ENCODE measurements at regions not wholly inside any gene's neighbourhood (a gene's known extent, or its start where the extent isn't known, plus 50 kb on each side); places are given as distances from the start of the nearest gene placed in this dataset.

DNA sequence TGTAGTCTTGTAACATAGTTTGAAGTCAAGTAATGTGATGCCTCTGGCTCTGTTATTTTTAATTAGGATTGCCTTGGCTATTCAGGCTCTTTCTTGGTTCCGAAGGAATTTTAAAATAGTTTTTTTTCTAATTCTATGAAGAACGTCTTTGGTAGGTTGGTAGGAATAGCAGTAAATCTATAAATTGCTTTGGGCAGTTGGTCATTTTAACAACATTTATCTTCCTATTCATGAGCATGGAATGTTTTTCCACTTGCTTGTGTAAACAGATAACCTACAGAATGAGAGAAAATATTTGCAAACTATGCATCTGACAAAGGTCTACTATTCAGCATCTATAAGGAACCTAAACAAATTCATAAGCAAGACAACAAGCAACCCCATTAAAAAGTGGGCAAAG is 173.2 kb upstream of the TRPC7 start:
- Histone ChIP-seq H3K27me3 (no peaks in the 10 kb centered on the region), H3K36me3 (no peaks in the 10 kb centered on the region), H3K4me1 (no peaks in the 10 kb centered on the region), H3K4me3 (no peak overlapping the region), H3K9me3 (no peaks in the 10 kb centered on the region), H3K27ac (no peak overlapping the region)
- no peak for TF ChIP-seq CTCF (IDR thresholded peaks at IDR 0.05)
- DNase-seq (ENCODE audit: low spot score), result no peak

DNA sequence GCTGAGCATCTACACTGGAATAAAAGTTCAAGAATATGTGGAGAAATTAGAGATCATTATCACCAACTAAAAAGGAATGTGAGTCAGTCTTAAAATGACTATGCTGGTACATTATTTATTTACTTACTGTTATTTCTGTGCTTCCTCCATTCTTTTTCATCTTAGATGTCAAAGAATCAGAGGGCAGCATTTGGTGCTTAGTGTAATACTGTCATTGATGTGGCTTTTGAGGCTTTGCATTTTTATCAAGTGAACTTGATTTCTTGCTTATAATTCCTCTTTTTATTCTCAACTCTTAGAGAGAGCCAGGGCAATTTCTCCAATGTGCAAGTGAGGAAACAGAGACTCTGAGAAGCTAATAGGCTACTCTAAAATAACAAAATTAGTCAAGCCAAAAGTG is 163.7 kb upstream of the TRPC7 start:
- no peaks in the 10 kb centered on the region for H3K4me1 ChIP-seq
- no peaks in the 10 kb centered on the region for H3K36me3 ChIP-seq
- H3K4me3 ChIP-seq, result no peak overlapping the region
- H3K27me3 ChIP-seq, result no peaks in the 10 kb centered on the region
- TF ChIP-seq CTCF (IDR thresholded peaks at IDR 0.05), result no peak
- DNase-seq (ENCODE audit: low spot score), result no peak
- H3K27ac ChIP-seq, result no peak overlapping the region
- no peaks in the 10 kb centered on the region for H3K9me3 ChIP-seq

- no peak for TF ChIP-seq CTCF (IDR thresholded peaks at IDR 0.05)
- Histone ChIP-seq H3K27ac (no peak overlapping the region), H3K9me3 (no peaks in the 10 kb centered on the region), H3K27me3 (no peaks in the 10 kb centered on the region), H3K4me3 (no peak overlapping the region), H3K36me3 (no peaks in the 10 kb centered on the region), H3K4me1 (no peaks in the 10 kb centered on the region)
- no peak for DNase-seq (ENCODE audit: low spot score)
These were observed 163.2 kb upstream of the TRPC7 start for GRCh38 chr5:136528481-136529030.

GRCh38 chr5:136527311-136527710 is 162.0 kb upstream of the TRPC7 start:
- H3K27ac ChIP-seq, result no peak overlapping the region
- no peaks in the 10 kb centered on the region for H3K36me3 ChIP-seq
- no peak overlapping the region for H3K4me3 ChIP-seq
- no peak for TF ChIP-seq CTCF (IDR thresholded peaks at IDR 0.05)
- no peaks in the 10 kb centered on the region for H3K9me3 ChIP-seq
- no peak for DNase-seq (ENCODE audit: low spot score)
- H3K27me3 ChIP-seq, result no peaks in the 10 kb centered on the region
- H3K4me1 ChIP-seq, result no peaks in the 10 kb centered on the region

GRCh38 chr5:136526791-136527190 is 161.4 kb upstream of the TRPC7 start:
- H3K27me3 ChIP-seq, result no peaks in the 10 kb centered on the region
- H3K4me3 ChIP-seq, result no peak overlapping the region
- H3K36me3 ChIP-seq, result no peaks in the 10 kb centered on the region
- no peak overlapping the region for H3K27ac ChIP-seq
- DNase-seq (ENCODE audit: low spot score), result no peak
- TF ChIP-seq CTCF (IDR thresholded peaks at IDR 0.05), result no peak
- H3K9me3 ChIP-seq, result no peaks in the 10 kb centered on the region
- no peaks in the 10 kb centered on the region for H3K4me1 ChIP-seq

DNA sequence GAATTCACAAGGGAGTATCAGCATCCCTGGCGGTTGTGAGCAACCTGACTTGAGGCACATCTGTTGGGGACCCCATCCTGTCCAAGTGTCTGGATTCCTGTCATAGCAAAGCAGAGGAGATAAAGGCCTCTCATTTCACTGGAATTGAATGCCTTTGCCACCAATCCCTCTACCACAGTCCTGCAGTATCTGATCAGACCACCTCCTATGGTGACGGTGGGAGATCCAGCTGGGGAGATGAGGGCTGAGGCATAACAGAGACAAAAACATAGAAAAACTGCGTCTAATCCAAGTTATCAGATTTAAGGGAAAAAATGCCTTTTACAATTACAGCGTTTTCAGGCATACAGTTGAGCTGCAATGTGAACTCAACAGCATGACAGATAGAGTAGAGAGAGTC is 160.7 kb upstream of the TRPC7 start:
- no peaks in the 10 kb centered on the region for H3K9me3 ChIP-seq
- TF ChIP-seq CTCF (IDR thresholded peaks at IDR 0.05), result no peak
- H3K27me3 ChIP-seq, result no peaks in the 10 kb centered on the region

More for the DNA sequence above, 160.7 kb upstream of the TRPC7 start:
- Histone ChIP-seq H3K36me3 (no peaks in the 10 kb centered on the region), H3K4me1 (no peaks in the 10 kb centered on the region), H3K4me3 (no peak overlapping the region), H3K27ac (no peak overlapping the region)
- DNase-seq (ENCODE audit: low spot score), result no peak

Data from right atrium auricular region (tissue), 2 donors.